Astrocyte of the hippocampus (primary cell): ENCODE measurements at regions not wholly inside any gene's neighbourhood (a gene's known extent, or its start where the extent isn't known, plus 50 kb on each side); places are given as distances from the start of the nearest gene placed in this dataset.
A peak's percentile ranks its signal among the peaks of the same experiment; 100 is the strongest.
"Not testable (repeated sequence)": the region's sequence is repeated elsewhere in the genome, so short reads cannot be mapped to it uniquely, and the experiment has no call there.

ENCODE experiments used
- DNase-seq: peaks from one replicate; pipeline ENCODE4 v3.0.0; 2011; ENCODE audit warnings: low read depth, low spot score

DNA sequence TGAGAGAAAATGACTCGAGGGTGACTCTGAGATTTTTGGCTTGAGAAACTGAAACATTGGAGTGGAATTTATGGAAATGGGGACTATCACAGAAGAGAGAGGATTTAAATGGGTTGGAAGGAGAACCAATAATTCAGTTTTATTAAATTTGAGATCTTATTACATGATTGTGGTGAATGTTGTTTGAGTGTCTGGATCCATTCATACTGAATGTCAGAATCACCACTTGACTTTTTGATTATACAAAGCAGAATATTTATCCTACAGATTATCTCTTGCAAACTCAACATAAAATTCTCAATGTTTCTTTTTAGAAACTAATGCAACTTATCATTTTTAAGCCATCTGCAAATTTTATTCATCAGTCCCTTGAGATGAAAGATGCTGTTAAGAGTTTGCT, 332.8 kb downstream of the CNTN3 start:
- peak; percentile 38 for DNase-seq

DNA sequence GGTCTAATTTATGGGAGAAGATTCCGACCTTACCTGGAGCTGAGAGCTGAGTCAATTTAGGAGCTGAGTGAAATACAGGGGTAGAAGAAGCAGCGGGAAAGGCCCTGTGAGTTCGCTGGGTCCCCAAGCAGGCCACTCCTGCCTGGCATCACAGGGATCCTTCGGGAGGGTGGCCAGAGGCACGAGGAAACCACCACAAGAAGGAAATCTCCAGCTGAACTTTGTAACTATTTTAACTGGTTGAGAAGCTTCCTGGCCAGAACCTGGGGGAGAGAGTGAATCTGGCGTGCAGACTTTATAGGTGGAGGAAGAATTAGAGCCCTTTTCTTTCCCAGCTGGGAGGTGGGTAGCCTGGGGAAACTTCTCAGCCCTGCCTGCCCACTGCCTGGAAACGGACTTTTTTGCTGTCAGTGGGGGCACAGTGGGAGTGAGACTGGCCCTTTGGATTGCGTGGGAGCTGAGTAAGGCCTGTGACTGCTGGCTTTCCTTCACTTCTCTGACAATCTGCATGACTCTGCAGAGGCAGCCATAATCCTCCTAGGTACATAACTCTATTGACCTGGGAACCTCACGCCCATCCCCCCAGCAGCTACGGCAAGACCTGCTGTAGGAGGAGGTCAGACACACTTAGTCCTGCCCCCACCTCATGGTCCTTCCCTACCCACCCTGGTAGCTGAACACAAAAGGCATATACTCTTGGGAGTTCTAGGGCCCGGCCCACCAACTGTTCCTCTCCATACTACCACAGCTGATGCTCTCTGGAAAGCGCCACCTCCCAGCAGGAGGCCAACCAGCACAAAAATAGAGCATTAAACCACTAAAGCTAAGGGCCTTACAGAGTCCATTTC, 340.7 kb downstream of the CNTN3 start:
- DNase-seq, result no peak

DNA sequence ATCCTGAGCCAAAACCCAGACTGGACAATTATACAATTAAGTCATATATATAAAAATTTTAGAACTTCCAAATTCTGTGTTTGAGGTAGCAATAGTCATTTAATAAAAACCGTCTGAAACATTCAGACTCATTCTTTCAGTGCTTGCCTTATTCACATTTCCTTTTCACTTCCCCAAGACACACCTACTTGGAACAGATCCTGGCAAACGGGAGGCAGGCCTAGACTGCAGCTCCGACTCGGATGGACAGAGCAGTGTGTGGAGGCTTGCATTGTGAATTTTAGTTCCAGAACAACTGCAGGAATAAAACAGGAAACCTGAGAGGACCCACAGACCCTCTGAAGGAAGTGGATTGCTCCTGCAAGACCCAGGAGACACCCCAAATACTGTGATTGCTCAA, 341.4 kb downstream of the CNTN3 start:
- no peak for DNase-seq

DNA sequence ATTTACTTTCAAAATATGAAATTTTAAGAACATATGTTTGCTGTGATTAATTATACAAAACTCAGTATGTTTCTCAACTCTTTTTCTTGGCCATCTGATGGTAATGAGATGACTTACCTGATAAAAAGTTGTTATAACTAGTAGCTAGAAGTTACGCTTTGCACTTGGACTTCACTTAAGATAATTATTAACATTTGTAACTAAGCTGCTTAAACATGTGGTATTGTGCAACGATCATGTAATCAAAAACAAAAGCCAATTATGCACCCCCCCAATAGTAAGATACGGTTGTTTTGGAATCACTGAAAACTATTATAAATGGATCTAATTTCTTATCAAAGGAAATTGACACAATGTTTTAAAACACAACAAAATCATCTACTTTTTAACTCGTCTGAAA, 342.9 kb downstream of the CNTN3 start:
- no peak for DNase-seq

DNA sequence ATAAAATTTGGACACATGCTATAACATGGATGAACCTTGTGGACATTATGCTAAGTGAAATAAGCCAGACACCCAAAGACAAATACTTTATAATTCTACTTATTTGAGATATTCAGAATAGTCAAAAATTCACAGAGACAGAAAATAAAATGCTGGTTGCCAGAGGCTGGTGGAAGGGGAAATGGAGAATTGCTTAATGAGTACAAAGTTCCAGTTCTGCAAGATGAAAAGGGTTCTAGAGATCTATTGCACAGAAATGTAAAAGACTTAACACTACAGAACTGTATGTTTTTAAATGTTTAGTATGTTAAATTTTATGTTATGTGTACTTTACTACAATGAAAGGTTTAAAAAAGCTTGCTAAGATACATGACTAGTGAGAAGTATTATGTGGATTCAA, 344.8 kb downstream of the CNTN3 start:
- no peak for DNase-seq

DNA sequence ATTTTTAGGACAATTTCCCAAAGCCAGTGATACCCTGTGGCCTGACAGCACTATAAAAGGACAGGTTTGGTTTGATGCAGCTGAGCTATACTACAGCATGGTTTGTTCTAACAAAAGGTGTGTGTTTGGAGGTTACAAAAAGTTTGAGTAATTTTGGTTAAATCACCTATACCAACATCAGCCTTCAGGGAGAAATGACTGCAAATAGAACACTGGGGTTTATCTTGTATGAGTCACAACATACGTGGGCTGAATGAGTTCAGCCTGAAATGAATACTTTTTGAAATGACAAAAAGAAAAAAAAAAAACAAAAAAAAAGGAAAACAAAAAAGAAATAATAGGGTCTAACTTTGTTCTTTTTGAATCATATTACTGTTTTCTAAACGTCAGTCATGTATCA, 345.7 kb downstream of the CNTN3 start:
- peak; percentile 41 for DNase-seq

DNA sequence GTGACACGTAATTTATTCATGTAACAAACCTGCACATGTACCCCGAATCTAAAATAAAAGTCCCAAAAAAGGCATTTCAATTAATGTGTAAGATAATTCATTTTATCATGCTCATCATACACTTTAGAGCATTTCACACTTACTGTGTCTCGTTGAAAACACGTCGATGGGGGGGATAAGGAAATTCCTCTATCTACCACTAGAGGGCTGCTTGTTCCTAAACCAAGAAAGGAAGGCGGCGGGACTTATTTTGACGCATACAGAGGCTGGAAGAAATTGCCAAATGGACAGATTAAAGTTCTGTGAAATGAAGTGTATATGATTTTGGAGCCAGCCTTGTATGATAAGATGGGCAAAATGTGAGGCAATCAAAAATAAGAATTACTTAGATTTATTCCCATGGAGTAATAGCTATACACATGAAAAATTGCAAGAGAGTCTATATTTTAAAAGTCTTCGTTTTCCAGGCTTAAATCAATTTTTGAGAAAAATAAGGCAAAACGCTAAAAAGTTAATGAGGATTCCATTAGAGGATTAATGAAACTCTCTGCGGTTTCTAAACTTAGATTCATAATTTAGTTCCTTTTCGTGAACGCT, 346.8 kb downstream of the CNTN3 start:
- DNase-seq, result peak; percentile 68

DNA sequence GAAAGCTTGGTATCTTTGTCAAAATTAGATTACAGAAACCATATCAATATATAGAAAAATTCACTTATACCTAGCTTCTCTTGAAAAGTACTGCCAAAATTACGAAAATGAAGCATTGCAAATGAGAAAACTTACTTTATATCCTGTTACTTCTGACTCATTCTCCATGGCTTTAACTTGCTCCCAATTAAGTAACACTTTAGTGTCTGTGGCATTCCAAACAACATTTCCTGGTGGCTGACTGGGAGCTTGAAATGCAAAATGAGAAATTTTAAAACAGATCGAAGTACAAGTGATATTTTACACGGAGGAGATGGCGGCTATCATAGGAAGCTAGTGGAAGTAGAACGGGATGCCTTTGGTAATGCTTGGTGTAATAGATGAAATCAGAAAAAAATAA, 347.3 kb downstream of the CNTN3 start:
- DNase-seq, result peak; percentile 20

DNA sequence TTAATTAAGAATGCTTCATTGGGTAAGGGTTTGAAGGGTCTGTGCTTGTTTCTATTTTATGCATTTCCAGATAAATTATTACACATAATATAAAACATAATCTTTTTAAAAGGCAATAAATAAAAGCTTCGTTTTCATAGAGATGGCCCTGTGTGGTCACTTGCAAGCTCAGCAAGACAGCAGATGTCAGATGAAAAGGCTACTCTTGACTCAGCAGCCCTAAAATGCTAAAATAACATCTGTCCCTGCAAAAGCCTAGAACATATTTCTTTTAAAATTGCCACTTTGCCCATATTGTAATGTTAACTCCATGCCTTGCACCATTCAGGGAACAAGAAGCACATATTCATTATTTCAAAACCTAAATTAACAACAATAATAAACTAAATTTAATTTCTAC, 349.4 kb downstream of the CNTN3 start:
- DNase-seq, result no peak

DNA sequence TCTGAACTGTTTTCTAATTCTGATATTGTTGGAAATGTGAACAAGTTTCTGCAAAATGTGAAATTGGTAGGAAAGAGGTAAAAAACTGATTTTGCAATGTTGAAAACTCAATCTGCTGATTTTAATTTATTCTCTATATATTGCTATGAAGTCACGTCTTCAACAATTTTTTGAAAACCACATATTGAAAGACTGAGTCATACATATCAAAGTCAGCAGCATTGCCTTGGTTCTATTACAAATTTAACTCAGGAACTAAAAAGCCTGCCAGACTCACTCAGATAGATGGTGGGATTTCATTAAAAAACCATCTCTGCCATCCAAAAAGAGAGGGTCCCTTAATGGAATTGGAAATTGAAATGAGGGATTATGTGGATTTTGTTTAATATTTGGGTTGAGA, 351.4 kb downstream of the CNTN3 start:
- no peak for DNase-seq

DNA sequence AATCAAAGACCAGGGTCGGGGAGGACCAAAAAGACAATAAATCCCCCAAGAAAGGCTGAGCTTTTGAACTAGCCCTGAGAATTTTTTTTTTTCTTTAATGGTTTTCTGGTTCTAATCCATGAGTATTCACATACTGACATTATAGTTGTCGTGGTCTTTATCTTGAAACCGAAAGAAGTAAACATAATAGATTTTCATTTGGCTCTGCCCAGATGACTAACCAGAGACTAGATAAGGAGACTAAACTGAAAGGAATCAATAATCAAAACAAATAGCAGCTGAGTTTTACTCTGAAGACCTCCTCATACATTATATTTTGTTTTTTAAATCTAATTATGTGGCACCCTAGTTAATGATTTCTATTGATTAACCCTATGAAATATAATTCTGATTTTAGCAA, 381.4 kb downstream of the CNTN3 start:
- no peak for DNase-seq

DNA sequence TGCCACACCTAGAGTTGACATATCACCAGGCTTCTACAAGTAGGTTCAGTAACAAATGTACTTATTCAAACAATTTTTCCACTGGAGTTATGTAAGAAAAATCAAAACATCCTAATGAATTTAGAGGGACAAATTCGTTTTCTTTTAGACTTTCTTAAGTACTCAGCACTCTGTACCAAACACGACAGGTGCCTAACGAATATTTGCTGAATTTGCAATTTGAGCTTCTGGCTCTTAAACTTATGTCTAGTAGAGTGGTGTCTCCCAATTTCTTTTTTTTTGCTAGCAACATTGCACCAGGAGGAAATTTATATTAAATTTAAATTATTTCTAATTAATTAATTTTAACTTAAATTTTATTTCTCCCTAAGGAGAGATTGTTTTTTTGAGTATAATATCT, 397.0 kb downstream of the CNTN3 start:
- no peak for DNase-seq

DNA sequence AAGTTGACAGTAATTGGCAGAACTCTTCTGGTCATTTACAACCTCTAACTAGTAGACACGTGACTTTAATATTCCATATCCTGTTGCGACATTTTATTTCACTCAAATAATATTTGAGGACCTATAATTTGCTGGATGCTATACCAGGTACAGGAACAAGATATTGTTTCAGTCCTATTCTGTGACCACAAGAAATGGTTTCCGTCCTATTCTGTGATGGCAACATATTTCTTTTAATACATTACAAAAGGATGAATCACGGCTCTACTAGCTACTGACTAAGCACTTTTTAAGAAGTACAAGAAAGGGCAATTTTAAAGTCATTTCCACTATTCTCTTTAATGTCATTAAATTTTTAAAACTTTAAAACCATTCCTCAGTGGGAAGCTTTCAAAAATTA, 400.2 kb downstream of the CNTN3 start:
- no peak for DNase-seq

DNA sequence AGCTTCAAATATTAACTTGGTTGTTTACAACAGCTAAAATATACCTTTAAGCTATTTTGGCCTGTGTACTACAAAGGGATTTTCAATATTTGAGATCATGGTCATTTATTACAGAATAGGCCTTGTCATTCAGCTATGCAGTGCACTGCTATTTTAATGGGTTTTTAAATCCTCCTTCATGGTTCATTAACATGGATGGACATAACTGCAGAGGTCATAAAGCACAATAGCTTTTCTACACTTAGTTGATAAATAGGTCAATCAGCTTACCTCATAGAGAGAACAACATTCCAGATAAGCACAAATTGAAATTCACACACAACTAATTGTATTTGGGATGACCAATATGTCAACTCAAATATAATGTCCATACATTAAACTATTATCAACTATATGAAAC, 403.7 kb downstream of the CNTN3 start:
- DNase-seq, result no peak

DNA sequence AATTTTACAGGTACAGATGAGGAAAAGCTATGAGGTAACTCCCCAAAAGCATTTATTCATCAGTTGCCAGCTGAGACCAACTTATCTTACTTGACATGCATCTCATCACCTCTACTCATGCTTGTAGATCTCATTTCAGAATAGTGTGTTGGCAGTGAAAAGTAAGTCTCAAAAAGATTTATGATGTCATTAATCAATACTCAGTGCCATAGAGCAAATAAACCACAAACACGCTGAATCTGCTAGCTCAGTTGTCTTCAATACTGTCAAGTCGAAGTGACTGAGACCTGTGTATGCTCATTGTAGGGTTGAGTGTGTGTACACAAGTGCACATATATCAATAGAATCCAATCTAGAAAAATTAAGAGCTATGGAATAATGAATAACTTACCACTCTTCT, 413.5 kb downstream of the CNTN3 start:
- no peak for DNase-seq

DNA sequence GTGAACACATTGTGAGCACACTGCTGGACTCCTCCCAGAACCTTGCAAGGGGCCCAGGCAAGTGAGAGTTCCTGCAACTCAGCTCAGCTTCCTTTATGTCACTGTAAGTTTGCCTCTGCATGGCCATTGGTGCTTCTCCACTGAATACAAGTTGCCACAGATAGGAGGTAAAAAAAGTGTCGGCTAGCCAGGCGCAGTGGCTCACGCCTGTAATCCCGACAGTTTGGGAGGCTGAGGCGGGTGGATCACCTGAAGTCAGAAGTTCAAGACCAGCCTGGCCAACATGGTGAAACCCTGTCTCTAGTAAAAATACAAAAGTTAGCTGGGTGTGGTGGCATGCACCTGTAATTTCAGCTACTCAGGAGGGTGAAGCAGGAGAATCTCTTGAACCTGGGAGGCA, 435.8 kb downstream of the CNTN3 start:
- DNase-seq, result not testable (repeated sequence)

DNA sequence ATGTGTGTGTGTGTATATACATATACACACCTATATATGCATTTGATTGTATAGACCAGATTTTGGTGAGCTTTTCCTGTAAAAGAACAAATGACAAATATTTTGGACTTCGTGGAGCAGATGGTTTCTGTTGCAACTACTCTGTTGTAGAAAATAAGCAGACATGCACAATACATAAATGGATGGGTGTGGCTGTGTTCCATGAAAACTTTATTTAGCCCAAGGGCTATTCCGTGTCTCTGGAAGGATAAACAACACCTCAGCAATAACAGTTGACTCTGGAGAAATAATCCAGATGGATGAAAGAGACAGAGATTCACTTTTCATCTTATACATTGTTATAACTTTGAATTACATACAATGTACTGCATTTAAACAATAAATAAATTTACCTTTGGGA, 441.4 kb downstream of the CNTN3 start:
- no peak for DNase-seq

DNA sequence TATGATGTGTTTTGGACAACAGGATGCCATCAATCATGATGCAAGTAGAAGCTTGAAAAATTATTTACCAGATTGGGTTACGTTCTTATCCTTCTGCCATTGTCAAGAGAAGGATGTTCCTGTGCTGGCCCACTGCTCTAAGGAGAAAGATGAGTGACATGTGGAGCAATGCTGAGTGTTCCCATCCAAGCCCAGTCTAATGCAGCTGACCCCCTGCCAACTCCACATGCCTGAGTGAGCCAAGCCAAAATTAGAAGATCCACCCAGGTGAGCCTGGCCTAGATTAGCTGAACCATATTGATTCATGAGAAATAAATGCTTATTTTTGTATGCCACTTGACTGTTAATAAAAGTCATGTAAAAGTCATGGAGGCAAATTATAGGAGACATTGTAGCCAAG, 446.5 kb downstream of the CNTN3 start:
- DNase-seq, result no peak

DNA sequence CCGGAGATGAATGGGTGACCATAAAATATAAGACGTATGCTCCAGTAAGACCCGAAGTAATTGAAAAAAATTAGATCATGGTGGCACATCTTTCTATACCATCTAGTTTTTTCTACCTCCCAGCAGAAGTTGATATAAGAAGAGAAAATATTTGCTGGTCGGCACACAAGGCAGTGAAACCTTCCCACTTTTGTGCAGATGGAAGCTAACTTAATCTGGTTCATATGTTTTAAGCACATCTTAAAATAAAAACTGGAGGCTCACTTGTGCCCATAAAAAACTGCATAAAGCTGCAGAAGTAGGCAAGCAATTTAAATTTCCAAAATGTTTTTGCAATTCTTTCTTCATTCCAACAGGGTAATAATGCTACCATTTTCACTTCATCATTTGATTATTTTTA, 449.2 kb downstream of the CNTN3 start:
- no peak for DNase-seq

DNA sequence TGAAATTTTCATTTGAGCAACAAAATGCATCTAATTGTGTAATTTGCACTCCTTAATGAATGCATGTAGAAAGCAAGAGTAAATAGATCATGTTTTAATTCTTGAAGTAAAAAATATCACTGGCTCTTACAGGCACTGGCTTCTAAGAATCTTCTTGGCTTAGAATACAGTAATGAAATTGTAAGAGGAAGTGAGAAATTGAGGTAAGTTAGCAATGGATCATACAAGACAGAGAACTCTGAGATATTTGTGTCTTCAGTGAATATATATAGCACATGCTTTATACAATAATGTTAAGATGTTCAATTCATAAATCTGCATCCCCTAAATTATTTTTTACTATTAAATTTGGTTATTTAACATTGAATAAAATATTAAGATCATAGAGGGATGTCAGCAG, 465.0 kb downstream of the CNTN3 start:
- DNase-seq, result no peak

DNA sequence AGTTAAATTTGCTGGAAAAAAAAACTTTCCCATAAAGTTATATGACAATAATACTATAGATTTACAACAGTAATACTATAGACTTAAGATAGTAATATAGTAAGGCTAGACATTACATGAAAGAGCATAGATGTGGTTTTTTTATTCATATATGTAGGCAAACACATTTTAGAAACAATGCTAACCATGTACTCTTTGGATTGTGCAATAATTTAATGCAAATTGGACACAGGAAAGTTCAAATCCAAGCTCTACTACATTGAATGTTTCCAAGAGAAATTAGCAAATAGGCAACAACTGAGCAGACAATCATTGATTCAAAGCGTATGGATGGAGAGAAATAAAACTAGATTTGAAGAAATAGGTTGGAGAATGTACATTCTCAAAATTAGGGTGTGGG, 469.2 kb downstream of the CNTN3 start:
- DNase-seq, result no peak

DNA sequence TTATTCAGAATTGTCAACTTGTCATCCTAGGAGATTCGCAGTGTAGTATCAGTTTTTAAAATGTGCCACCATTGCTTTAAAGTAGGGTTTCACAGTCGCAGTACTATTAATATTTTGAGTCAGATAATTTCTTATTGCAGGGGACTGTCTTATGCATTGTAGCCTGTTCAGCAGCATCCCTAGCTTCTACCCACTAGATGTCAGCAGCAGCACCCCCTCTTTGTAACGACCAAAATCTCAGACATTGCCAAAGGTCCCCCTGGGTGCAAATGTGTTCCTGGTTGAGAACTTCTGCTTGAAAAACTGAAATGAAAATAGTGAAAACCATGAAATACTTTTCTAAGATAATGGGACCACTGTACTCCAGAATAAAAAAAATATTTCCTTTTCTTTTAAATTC, 474.8 kb downstream of the CNTN3 start:
- no peak for DNase-seq

DNA sequence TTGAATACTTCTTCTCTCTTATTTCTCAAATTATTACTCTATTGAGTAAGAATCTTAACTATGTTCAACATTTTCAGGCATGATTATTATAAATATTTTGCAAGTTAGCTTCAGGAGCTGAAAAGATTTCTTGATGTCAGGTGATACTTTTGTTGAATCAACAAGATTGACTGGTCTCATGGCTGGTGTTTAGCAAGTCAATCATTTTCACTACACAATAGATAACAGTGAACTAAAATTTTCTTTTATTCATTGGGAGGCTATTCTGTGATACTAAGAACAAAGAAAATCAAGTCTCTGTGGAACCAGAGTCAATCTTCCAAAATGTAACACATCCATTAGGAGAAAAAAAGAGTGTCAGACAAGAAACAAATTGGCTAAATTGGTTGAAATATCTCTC, 476.7 kb downstream of the CNTN3 start:
- DNase-seq, result no peak

DNA sequence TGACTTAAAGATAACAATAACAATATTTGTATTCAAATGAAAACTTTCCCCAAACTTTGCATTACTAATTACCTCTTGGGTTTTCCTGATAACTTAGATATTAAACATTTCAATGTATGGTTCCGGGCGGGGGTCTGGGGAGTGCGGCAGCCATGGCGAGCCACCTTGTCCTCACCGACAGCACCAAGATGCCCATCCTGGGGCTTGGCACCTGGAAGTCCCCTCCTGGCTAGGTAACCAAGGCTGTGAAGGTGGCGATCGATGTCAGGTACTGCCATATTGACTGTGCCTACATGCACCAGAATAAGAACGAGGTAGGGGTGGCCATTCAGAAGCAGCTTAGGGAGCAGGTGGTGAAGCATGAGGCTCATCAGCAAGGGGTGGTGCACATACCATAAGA, 478.7 kb downstream of the CNTN3 start:
- DNase-seq, result no peak
